ENCODE measurements at regions not wholly inside any gene's neighbourhood (a gene's known extent, or its start where the extent isn't known, plus 50 kb on each side); places are given as distances from the start of the nearest gene placed in this dataset.
A peak's percentile ranks its signal among the peaks of the same experiment; 100 is the strongest.

GRCh38 chr7:3152714-3153113, 109.0 kb upstream of the CARD11 start:
- Mint-ChIP-seq H3K36me3 (ENCODE audit: insufficient read depth) (peaks cover 2% of the 10 kb centered on the region), H3K27me3 (no peaks in the 10 kb centered on the region), H3K27ac (no peak overlapping the region), H3K4me3 (ENCODE audit: low read depth) (no peak overlapping the region), H3K9me3 (ENCODE audit: low read depth) (peaks cover 6% of the 10 kb centered on the region), H3K4me1 (ENCODE audit: low read depth) (peaks cover 7% of the 10 kb centered on the region)
- no peak for DNase-seq (ENCODE audit: low spot score, unreplicated experiment)
- TF ChIP-seq CTCF (IDR thresholded peaks at IDR 0.05; ENCODE audit: unreplicated experiment): no peak

GRCh38 chr7:3153118-3153517, 109.5 kb upstream of the CARD11 start:
- H3K36me3 Mint-ChIP-seq (ENCODE audit: insufficient read depth): peaks cover 2% of the 10 kb centered on the region
- H3K4me1 Mint-ChIP-seq (ENCODE audit: low read depth): peaks cover 7% of the 10 kb centered on the region
- TF ChIP-seq CTCF (IDR thresholded peaks at IDR 0.05; ENCODE audit: unreplicated experiment): no peak
- no peak overlapping the region for H3K4me3 Mint-ChIP-seq (ENCODE audit: low read depth)
- H3K27me3 Mint-ChIP-seq: peaks cover 2% of the 10 kb centered on the region
- peaks cover 6% of the 10 kb centered on the region for H3K9me3 Mint-ChIP-seq (ENCODE audit: low read depth)
- H3K27ac Mint-ChIP-seq: no peak overlapping the region
- no peak for DNase-seq (ENCODE audit: low spot score, unreplicated experiment)

GRCh38 chr7:3154317-3154716, 110.7 kb upstream of the CARD11 start:
- TF ChIP-seq CTCF (IDR thresholded peaks at IDR 0.05; ENCODE audit: unreplicated experiment): no peak
- H3K27ac Mint-ChIP-seq: no peak overlapping the region
- peaks cover 2% of the 10 kb centered on the region for H3K36me3 Mint-ChIP-seq (ENCODE audit: insufficient read depth)
- no peak overlapping the region for H3K4me3 Mint-ChIP-seq (ENCODE audit: low read depth)
- peaks cover 2% of the 10 kb centered on the region for H3K27me3 Mint-ChIP-seq
- peaks cover 6% of the 10 kb centered on the region for H3K9me3 Mint-ChIP-seq (ENCODE audit: low read depth)
- DNase-seq (ENCODE audit: low spot score, unreplicated experiment): no peak
- peaks cover 7% of the 10 kb centered on the region for H3K4me1 Mint-ChIP-seq (ENCODE audit: low read depth)

- peak; percentile 69 for TF ChIP-seq CTCF (IDR thresholded peaks at IDR 0.05; ENCODE audit: unreplicated experiment)
- Mint-ChIP-seq H3K4me3 (ENCODE audit: low read depth) (no peak overlapping the region), H3K4me1 (ENCODE audit: low read depth) (peaks cover 6% of the 10 kb centered on the region), H3K27me3 (peaks cover 2% of the 10 kb centered on the region), H3K36me3 (ENCODE audit: insufficient read depth) (peaks cover 2% of the 10 kb centered on the region), H3K9me3 (ENCODE audit: low read depth) (peaks cover 6% of the 10 kb centered on the region), H3K27ac (no peak overlapping the region)
- no peak for DNase-seq (ENCODE audit: low spot score, unreplicated experiment)
Observed at GRCh38 chr7:3154881-3155494, 111.3 kb upstream of the CARD11 start.

- peaks cover 10% of the 10 kb centered on the region for H3K4me1 Mint-ChIP-seq (ENCODE audit: low read depth)
- no peak overlapping the region for H3K4me3 Mint-ChIP-seq (ENCODE audit: low read depth)
- peaks cover 6% of the 10 kb centered on the region for H3K9me3 Mint-ChIP-seq (ENCODE audit: low read depth)
- no peak for DNase-seq (ENCODE audit: low spot score, unreplicated experiment)
- H3K27me3 Mint-ChIP-seq: peaks cover 2% of the 10 kb centered on the region
- no peak for TF ChIP-seq CTCF (IDR thresholded peaks at IDR 0.05; ENCODE audit: unreplicated experiment)
- no peak overlapping the region for H3K27ac Mint-ChIP-seq
- peaks cover 2% of the 10 kb centered on the region for H3K36me3 Mint-ChIP-seq (ENCODE audit: insufficient read depth)
Observed at GRCh38 chr7:3156508-3156907, 112.8 kb upstream of the CARD11 start.
